Esophagus muscularis mucosa (tissue), 4 donors: ENCODE measurements at regions not wholly inside any gene's neighbourhood (a gene's known extent, or its start where the extent isn't known, plus 50 kb on each side); places are given as distances from the start of the nearest gene placed in this dataset.

Experiments used
- EP300 ChIP-seq: sonication (generic); formaldehyde crosslinking; IDR thresholded peaks from one replicate; pipeline ENCODE4 v1.6.1; 2017; ENCODE audit warnings: antibody characterized with exemption
- POLR2A ChIP-seq: fragments of 450-650 bp; IDR thresholded peaks from one replicate; pipeline ENCODE4 v1.6.1; 2017; ENCODE audit warnings: antibody characterized with exemption, moderate library complexity, mild to moderate bottlenecking, low read depth
- POLR2AphosphoS5 ChIP-seq, 2 donors: sonication (generic); formaldehyde crosslinking; IDR thresholded peaks; one replicate each; pipeline ENCODE4 v1.6.1; 2017; ENCODE audit warnings: antibody characterized with exemption in 2 of 2
- TF ChIP-seq, protein P1 (sequence below), 3 experiments: fragments of 200-600 bp in 2 of 3; fragments of 450-650 bp in 1 of 3; sonication (generic) in 2 of 3; IDR thresholded peaks; one replicate each; pipeline ENCODE4 v1.5.1; 2017 to 2019; ENCODE audit warnings: antibody characterized with exemption in 3 of 3, mild to moderate bottlenecking in 2 of 3, moderate library complexity in 1 of 3

DNA sequence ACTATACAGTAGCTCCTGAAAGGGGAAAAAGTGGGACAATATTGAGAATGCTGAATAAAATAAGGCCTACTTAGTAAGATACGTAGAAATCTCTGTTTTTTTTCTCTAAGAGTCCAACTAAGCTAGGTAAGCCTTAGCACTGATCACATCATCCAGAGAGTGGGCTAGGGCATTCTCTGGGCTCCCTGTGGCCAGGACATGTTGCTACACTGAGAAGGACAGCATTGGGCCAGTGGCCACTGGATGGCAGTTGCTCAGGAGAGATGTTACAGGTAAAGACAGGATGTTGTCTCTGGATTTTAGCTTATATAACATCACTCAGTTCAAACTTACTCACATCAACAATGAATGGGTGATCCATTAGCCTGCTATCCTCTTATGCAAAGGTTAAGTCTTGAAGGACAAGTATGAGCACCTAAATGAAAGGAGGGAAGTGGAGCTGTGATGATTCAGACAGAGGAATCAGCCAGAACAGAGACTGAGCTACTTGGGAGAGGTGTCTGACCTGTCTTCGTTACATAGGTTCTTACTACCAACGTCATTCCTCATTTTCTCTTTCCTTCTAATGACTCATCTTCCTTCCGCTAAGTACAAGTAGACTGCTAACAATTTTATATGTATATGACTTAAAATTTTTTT lies 226.6 kb upstream of the ADCY2 start:
- TF ChIP-seq, protein P1, sequence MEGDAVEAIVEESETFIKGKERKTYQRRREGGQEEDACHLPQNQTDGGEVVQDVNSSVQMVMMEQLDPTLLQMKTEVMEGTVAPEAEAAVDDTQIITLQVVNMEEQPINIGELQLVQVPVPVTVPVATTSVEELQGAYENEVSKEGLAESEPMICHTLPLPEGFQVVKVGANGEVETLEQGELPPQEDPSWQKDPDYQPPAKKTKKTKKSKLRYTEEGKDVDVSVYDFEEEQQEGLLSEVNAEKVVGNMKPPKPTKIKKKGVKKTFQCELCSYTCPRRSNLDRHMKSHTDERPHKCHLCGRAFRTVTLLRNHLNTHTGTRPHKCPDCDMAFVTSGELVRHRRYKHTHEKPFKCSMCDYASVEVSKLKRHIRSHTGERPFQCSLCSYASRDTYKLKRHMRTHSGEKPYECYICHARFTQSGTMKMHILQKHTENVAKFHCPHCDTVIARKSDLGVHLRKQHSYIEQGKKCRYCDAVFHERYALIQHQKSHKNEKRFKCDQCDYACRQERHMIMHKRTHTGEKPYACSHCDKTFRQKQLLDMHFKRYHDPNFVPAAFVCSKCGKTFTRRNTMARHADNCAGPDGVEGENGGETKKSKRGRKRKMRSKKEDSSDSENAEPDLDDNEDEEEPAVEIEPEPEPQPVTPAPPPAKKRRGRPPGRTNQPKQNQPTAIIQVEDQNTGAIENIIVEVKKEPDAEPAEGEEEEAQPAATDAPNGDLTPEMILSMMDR (IDR thresholded peaks at IDR 0.05) = no peak
- TF ChIP-seq POLR2A = no peak
- no peak for TF ChIP-seq POLR2AphosphoS5 (IDR thresholded peaks at IDR 0.05)
- TF ChIP-seq EP300 = no peak
